ENCODE measurements at regions not wholly inside any gene's neighbourhood (a gene's known extent, or its start where the extent isn't known, plus 50 kb on each side); places are given as distances from the start of the nearest gene placed in this dataset.

DNA sequence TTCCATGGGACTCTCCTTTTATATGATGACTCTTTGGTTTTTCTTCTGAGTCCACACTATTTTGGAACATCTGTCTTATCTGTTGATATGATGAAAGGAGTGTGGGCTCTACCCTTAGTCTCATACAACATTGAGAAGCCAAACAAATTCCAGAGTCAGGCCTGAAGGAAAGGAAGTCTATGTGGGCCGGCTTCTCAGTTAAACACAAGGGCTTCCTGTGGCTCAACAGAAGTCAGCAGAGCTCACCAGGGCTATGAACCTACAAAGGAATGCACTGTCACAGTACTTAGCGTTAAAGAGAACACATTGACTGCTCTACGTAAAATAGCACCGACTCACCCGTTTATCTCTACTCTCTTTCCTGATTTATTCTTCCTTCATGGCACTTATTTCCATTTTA lies 641.0 kb upstream of the FRG1 start:
- no peak for ATAC-seq (ENCODE audit: poor library complexity)
- H3K9me3 Mint-ChIP-seq: peaks cover 5% of the 10 kb centered on the region
- H3K36me3 Mint-ChIP-seq (ENCODE audit: low read depth): no peaks in the 10 kb centered on the region
- H3K9me3 ChIP-seq (ENCODE audit: control insufficient read depth in 1 of 2, insufficient read depth in 1 of 2, low read length in 2 of 2): peaks cover 0 to 7% of the 10 kb centered on the region in 2 experiments
- ChIA-PET POLR2A (no interaction called here), CTCF (no interaction called here)
- no peak overlapping the region for H3K27ac ChIP-seq (ENCODE audit: low read depth in 1 of 2, low read length in 2 of 2)
- no peaks in the 10 kb centered on the region for H3K36me3 ChIP-seq (ENCODE audit: insufficient read depth, low read length)
- H3K4me3 ChIP-seq (ENCODE audit: low read length): no peak overlapping the region
- H3K4me1 ChIP-seq (ENCODE audit: insufficient read depth, low read length): no peaks in the 10 kb centered on the region
- no peaks in the 10 kb centered on the region for H3K4me1 Mint-ChIP-seq (ENCODE audit: low read depth)
- no peaks in the 10 kb centered on the region for H3K27me3 ChIP-seq (ENCODE audit: control insufficient read depth in 1 of 2, insufficient read depth in 2 of 2, low read length in 2 of 2)
- H3K27ac Mint-ChIP-seq: no peak overlapping the region
- no peaks in the 10 kb centered on the region for H3K27me3 Mint-ChIP-seq
- TF ChIP-seq, protein P1, sequence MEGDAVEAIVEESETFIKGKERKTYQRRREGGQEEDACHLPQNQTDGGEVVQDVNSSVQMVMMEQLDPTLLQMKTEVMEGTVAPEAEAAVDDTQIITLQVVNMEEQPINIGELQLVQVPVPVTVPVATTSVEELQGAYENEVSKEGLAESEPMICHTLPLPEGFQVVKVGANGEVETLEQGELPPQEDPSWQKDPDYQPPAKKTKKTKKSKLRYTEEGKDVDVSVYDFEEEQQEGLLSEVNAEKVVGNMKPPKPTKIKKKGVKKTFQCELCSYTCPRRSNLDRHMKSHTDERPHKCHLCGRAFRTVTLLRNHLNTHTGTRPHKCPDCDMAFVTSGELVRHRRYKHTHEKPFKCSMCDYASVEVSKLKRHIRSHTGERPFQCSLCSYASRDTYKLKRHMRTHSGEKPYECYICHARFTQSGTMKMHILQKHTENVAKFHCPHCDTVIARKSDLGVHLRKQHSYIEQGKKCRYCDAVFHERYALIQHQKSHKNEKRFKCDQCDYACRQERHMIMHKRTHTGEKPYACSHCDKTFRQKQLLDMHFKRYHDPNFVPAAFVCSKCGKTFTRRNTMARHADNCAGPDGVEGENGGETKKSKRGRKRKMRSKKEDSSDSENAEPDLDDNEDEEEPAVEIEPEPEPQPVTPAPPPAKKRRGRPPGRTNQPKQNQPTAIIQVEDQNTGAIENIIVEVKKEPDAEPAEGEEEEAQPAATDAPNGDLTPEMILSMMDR (IDR thresholded peaks at IDR 0.05): no peak
- no peak overlapping the region for H3K4me3 Mint-ChIP-seq
- intact Hi-C loops (cut with DNase I, micrococcal nuclease): no loop called here
- no peak for DNase-seq

DNA sequence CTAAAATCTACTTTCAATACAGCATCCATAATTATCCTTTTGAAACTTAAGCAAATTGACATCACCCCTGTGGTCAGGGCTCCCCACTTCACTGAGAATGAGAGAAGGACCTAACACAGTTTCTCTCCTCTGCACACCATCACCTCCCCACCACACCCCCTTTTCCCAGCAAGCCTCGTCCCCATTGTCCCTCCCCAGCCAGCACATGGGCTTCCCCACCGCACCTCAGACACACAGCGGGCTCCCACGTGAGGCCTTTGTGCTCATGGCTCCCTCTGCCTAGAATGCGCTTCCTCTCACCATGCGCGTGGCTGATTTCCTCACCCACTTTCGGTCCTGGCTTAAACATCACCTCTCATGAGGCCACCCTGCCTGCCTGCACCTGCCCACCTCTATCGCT lies 639.0 kb upstream of the FRG1 start:
- peaks cover 3% of the 10 kb centered on the region for H3K9me3 Mint-ChIP-seq
- H3K4me1 Mint-ChIP-seq (ENCODE audit: low read depth): no peaks in the 10 kb centered on the region
- ATAC-seq (ENCODE audit: poor library complexity) (no peak), DNase-seq (no peak)
- H3K4me3 ChIP-seq (ENCODE audit: low read length): no peak overlapping the region
- no peak overlapping the region for H3K4me3 Mint-ChIP-seq
- TF ChIP-seq, protein P1 (IDR thresholded peaks at IDR 0.05): no peak
- no peaks in the 10 kb centered on the region for H3K4me1 ChIP-seq (ENCODE audit: insufficient read depth, low read length)
- H3K27me3 ChIP-seq (ENCODE audit: control insufficient read depth in 1 of 2, insufficient read depth in 2 of 2, low read length in 2 of 2): no peaks in the 10 kb centered on the region
- no peak overlapping the region for H3K27ac Mint-ChIP-seq
- CTCF ChIA-PET: no interaction called here
- H3K27ac ChIP-seq (ENCODE audit: low read depth in 1 of 2, low read length in 2 of 2): no peak overlapping the region
- intact Hi-C loops (cut with DNase I, micrococcal nuclease): no loop called here
- H3K27me3 Mint-ChIP-seq: no peaks in the 10 kb centered on the region
- H3K9me3 ChIP-seq (ENCODE audit: control insufficient read depth in 1 of 2, insufficient read depth in 1 of 2, low read length in 2 of 2): peaks cover 0 to 7% of the 10 kb centered on the region in 2 experiments
- H3K36me3 Mint-ChIP-seq (ENCODE audit: low read depth): no peaks in the 10 kb centered on the region
- no peaks in the 10 kb centered on the region for H3K36me3 ChIP-seq (ENCODE audit: insufficient read depth, low read length)
- POLR2A ChIA-PET: no interaction called here

DNA sequence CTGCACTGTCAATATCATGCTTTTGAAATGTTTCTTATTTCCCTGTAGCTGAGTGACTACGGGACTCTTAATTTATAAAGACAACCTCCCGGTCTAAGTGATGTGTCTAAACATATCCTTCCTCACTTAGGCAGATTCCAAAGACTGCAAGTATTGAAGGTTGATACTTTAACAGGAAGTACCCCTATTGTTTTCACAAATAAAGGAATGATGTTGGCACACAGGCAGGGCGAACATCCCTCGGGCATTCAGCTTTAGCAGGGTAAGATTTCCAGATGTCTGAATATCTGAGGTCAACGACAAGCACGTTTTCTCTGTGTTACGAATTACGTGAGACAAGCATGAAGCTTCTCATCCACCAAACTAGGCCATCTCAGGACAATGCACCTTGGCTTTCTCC lies 638.0 kb upstream of the FRG1 start:
- ChIA-PET POLR2A (no interaction called here), CTCF (no interaction called here)
- Mint-ChIP-seq H3K4me3 (no peak overlapping the region), H3K36me3 (ENCODE audit: low read depth) (no peaks in the 10 kb centered on the region), H3K27ac (no peak overlapping the region), H3K4me1 (ENCODE audit: low read depth) (no peaks in the 10 kb centered on the region), H3K9me3 (peaks cover 3% of the 10 kb centered on the region), H3K27me3 (no peaks in the 10 kb centered on the region)
- Histone ChIP-seq H3K27ac (ENCODE audit: low read depth in 1 of 2, low read length in 2 of 2) (no peak overlapping the region), H3K4me1 (ENCODE audit: insufficient read depth, low read length) (no peaks in the 10 kb centered on the region), H3K36me3 (ENCODE audit: insufficient read depth, low read length) (no peaks in the 10 kb centered on the region), H3K27me3 (ENCODE audit: control insufficient read depth in 1 of 2, insufficient read depth in 2 of 2, low read length in 2 of 2) (no peaks in the 10 kb centered on the region), H3K9me3 (ENCODE audit: control insufficient read depth in 1 of 2, insufficient read depth in 1 of 2, low read length in 2 of 2) (peaks cover 0 to 12% of the 10 kb centered on the region in 2 experiments), H3K4me3 (ENCODE audit: low read length) (no peak overlapping the region)
- intact Hi-C loops (cut with DNase I, micrococcal nuclease): no loop called here
- no peak for ATAC-seq (ENCODE audit: poor library complexity)
- TF ChIP-seq, protein P1 (IDR thresholded peaks at IDR 0.05): no peak
- no peak for DNase-seq

All from CD4-positive, alpha-beta T cell (primary cell).